ENCODE measurements at regions not wholly inside any gene's neighbourhood (a gene's known extent, or its start where the extent isn't known, plus 50 kb on each side); places are given as distances from the start of the nearest gene placed in this dataset.

DNA sequence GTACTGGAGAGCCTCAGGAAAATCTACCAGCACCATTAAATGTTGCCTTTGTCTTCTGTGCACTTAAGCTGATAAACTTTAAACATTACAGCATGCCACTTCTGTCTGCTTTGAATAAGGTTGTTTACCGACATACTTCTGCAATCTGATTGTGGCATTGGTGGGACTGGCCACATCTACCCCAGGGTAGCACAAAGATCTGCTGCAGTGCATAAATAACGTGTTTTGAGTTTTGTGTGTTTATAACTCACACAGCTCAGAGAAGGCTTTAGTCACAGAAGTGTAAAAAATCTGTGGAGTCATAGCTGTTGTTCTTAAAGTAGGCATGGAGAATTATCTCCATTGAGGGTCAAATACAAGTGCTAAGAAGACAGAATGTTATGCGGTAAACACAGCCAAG lies 388.4 kb upstream of the AMELY start:
- H2AFZ ChIP-seq, result no peak overlapping the region
- no peak overlapping the region for H3K4me3 ChIP-seq
- Mint-ChIP-seq H3K27ac (no peak overlapping the region), H3K4me1 (no peaks in the 10 kb centered on the region), H3K27me3 (ENCODE audit: insufficient read depth, low read depth, poor library complexity) (peaks cover 2% of the 10 kb centered on the region), H3K36me3 (ENCODE audit: low read depth) (peaks cover 52% of the 10 kb centered on the region), H3K4me3 (no peak overlapping the region), H3K9me3 (no peaks in the 10 kb centered on the region; the same call in 2 of the 3 replicates)
- ATAC-seq (no peak), DNase-seq (ENCODE audit: low spot score) (no peak)
- no peaks in the 10 kb centered on the region for H3K36me3 ChIP-seq (ENCODE audit: insufficient read depth)
- no peak overlapping the region for H3K4me2 ChIP-seq
- H3K4me1 ChIP-seq (ENCODE audit: insufficient read depth), result no peaks in the 10 kb centered on the region
- TF ChIP-seq EZH2 (IDR thresholded peaks at IDR 0.05; ENCODE audit: low read depth, unreplicated experiment) (no peak), CREB1 (CRISPR knock-in tag; IDR thresholded peaks at IDR 0.05; ENCODE audit: low read depth) (no peak), JUNB (IDR thresholded peaks at IDR 0.05; ENCODE audit: unreplicated experiment) (no peak), EZH2phosphoT487 (IDR thresholded peaks at IDR 0.05; ENCODE audit: unreplicated experiment) (no peak), NANOG (IDR thresholded peaks at IDR 0.05; ENCODE audit: borderline replicate concordance) (no peak), ZNF462 (CRISPR knock-in tag; IDR thresholded peaks at IDR 0.05) (no peak), STAT1 (IDR thresholded peaks at IDR 0.05; ENCODE audit: unreplicated experiment) (no peak), POLR2AphosphoS5 (IDR thresholded peaks at IDR 0.05; ENCODE audit: low read depth) (no peak), ZNF331 (CRISPR knock-in tag; IDR thresholded peaks at IDR 0.05; ENCODE audit: low read depth) (no peak), ZNF114 (CRISPR knock-in tag; IDR thresholded peaks at IDR 0.05) (no peak), ETS1 (IDR thresholded peaks at IDR 0.05) (no peak)
- TF ChIP-seq, protein P1, sequence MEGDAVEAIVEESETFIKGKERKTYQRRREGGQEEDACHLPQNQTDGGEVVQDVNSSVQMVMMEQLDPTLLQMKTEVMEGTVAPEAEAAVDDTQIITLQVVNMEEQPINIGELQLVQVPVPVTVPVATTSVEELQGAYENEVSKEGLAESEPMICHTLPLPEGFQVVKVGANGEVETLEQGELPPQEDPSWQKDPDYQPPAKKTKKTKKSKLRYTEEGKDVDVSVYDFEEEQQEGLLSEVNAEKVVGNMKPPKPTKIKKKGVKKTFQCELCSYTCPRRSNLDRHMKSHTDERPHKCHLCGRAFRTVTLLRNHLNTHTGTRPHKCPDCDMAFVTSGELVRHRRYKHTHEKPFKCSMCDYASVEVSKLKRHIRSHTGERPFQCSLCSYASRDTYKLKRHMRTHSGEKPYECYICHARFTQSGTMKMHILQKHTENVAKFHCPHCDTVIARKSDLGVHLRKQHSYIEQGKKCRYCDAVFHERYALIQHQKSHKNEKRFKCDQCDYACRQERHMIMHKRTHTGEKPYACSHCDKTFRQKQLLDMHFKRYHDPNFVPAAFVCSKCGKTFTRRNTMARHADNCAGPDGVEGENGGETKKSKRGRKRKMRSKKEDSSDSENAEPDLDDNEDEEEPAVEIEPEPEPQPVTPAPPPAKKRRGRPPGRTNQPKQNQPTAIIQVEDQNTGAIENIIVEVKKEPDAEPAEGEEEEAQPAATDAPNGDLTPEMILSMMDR (conservative IDR thresholded peaks at IDR 0.05; ENCODE audit: low read depth in 2 of 2), result no peak
- TF ChIP-seq, protein P2, sequence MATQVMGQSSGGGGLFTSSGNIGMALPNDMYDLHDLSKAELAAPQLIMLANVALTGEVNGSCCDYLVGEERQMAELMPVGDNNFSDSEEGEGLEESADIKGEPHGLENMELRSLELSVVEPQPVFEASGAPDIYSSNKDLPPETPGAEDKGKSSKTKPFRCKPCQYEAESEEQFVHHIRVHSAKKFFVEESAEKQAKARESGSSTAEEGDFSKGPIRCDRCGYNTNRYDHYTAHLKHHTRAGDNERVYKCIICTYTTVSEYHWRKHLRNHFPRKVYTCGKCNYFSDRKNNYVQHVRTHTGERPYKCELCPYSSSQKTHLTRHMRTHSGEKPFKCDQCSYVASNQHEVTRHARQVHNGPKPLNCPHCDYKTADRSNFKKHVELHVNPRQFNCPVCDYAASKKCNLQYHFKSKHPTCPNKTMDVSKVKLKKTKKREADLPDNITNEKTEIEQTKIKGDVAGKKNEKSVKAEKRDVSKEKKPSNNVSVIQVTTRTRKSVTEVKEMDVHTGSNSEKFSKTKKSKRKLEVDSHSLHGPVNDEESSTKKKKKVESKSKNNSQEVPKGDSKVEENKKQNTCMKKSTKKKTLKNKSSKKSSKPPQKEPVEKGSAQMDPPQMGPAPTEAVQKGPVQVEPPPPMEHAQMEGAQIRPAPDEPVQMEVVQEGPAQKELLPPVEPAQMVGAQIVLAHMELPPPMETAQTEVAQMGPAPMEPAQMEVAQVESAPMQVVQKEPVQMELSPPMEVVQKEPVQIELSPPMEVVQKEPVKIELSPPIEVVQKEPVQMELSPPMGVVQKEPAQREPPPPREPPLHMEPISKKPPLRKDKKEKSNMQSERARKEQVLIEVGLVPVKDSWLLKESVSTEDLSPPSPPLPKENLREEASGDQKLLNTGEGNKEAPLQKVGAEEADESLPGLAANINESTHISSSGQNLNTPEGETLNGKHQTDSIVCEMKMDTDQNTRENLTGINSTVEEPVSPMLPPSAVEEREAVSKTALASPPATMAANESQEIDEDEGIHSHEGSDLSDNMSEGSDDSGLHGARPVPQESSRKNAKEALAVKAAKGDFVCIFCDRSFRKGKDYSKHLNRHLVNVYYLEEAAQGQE (IDR thresholded peaks at IDR 0.05; ENCODE audit: unreplicated experiment), result no peak
- no peaks in the 10 kb centered on the region for H3K27me3 ChIP-seq (ENCODE audit: insufficient read depth)
- no peaks in the 10 kb centered on the region for H4K20me1 ChIP-seq (replicated peaks; ENCODE audit: insufficient read depth)
- no peak overlapping the region for H3K27ac ChIP-seq (ENCODE audit: low read depth)
- no peaks in the 10 kb centered on the region for H3F3A ChIP-seq (replicated peaks; ENCODE audit: low read depth)
- peaks cover 66% of the 10 kb centered on the region for H3K79me2 ChIP-seq (replicated peaks; ENCODE audit: insufficient read depth)
- H3K9me2 ChIP-seq (ENCODE audit: insufficient read depth), result no peaks in the 10 kb centered on the region

All from GM23338 (cell line).